Mononuclear cell (primary cell): ENCODE measurements at regions not wholly inside any gene's neighbourhood (a gene's known extent, or its start where the extent isn't known, plus 50 kb on each side); places are given as distances from the start of the nearest gene placed in this dataset.

Experiments
- H3K27me3 ChIP-seq: 2 replicates; pipeline ENCODE4 v1.6.0; 2011; ENCODE audit warnings: low read length, control low read depth; ENCODE audit not compliant: insufficient read depth
- H3K4me1 ChIP-seq: 2 replicates; pipeline ENCODE4 v1.5.1; 2011; ENCODE audit warnings: mild to moderate bottlenecking, low read length, control low read depth; ENCODE audit not compliant: insufficient read depth
- H3K4me3 ChIP-seq: 2 replicates; pipeline ENCODE4 v1.5.1; 2011; ENCODE audit warnings: mild to moderate bottlenecking, low read length, moderate library complexity
- H3K9me3 ChIP-seq: 2 replicates; pipeline ENCODE4 v1.5.1; 2011; ENCODE audit warnings: low read depth, mild to moderate bottlenecking, control low read depth, low read length

- H3K9me3 ChIP-seq: no peaks in the 10 kb centered on the region
- no peak overlapping the region for H3K4me3 ChIP-seq
- no peaks in the 10 kb centered on the region for H3K27me3 ChIP-seq
These were observed 815.9 kb upstream of the KLHL1 start for GRCh38 chr13:70923863-70924752.

GRCh38 chr13:70911286-70911685, 803.0 kb upstream of the KLHL1 start:
- Histone ChIP-seq H3K27me3 (no peaks in the 10 kb centered on the region), H3K9me3 (no peaks in the 10 kb centered on the region), H3K4me1 (no peaks in the 10 kb centered on the region), H3K4me3 (no peak overlapping the region)

More at GRCh38 chr13:70923863-70924752, 815.9 kb upstream of the KLHL1 start:
- no peaks in the 10 kb centered on the region for H3K4me1 ChIP-seq

GRCh38 chr13:70908795-70909194, 800.5 kb upstream of the KLHL1 start:
- Histone ChIP-seq H3K27me3 (no peaks in the 10 kb centered on the region), H3K9me3 (no peaks in the 10 kb centered on the region), H3K4me3 (no peak overlapping the region), H3K4me1 (no peaks in the 10 kb centered on the region)

DNA sequence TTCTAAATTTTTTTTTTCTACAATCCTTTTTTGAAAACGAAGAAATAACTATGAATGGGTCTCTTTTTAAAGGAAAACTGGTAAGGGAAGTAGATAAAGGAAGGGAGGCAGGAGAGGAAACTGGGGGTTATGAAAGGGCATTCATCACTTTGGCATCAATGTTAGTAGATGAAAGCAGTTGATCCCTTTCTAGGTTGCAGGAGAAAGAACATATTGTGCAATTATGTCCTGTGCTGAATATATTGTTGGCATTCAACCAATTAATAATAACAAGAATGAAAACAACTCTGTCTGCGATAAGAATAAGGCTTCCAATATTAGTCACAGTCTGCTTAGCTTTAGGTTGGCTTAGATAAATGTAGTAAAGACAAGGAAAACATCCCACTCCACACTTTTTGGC, 796.8 kb upstream of the KLHL1 start:
- H3K9me3 ChIP-seq: peaks cover 3% of the 10 kb centered on the region
- H3K4me3 ChIP-seq: no peak overlapping the region
- H3K4me1 ChIP-seq: no peaks in the 10 kb centered on the region
- no peaks in the 10 kb centered on the region for H3K27me3 ChIP-seq

DNA sequence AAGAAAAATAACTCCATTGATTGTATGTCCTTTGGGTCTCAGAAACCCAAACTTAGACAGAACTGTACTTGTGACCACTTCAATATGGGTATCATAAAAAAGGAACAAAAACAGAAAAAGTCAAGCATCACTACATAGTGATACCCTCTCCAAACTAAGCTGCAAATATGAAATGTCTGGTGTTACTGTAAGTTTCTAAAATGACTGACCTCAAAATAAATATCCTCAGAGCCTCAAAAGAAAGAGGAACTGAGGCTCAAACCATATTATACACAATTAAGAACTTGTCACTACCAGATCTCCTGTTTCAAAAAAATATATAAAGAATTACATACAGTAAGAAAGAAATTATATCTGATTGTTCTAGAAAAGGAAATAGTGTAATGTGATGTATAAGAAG, 787.9 kb upstream of the KLHL1 start:
- H3K27me3 ChIP-seq: no peaks in the 10 kb centered on the region
- H3K4me1 ChIP-seq: no peaks in the 10 kb centered on the region
- no peak overlapping the region for H3K4me3 ChIP-seq
- H3K9me3 ChIP-seq: peaks cover 4% of the 10 kb centered on the region

DNA sequence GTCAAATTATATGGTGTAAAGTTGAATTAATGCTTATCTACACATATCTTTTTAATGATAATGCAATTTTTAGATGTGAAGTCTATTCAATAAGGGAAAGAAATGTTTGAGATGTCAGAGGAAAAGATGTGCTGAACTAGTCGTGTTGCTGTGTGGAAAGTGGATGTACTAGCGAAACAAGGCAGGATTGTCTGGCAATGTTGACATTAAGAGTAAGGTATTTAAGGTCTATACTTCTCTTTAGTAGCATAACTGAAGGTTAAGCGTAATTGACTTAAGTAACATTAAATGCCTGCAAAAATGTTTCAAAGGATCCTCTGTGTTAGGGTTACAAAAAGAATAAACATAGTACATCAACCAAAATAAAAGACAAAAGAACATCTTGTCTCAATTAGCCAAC, 787.3 kb upstream of the KLHL1 start:
- peaks cover 4% of the 10 kb centered on the region for H3K9me3 ChIP-seq
- no peaks in the 10 kb centered on the region for H3K27me3 ChIP-seq
- no peak overlapping the region for H3K4me3 ChIP-seq
- H3K4me1 ChIP-seq: no peaks in the 10 kb centered on the region

DNA sequence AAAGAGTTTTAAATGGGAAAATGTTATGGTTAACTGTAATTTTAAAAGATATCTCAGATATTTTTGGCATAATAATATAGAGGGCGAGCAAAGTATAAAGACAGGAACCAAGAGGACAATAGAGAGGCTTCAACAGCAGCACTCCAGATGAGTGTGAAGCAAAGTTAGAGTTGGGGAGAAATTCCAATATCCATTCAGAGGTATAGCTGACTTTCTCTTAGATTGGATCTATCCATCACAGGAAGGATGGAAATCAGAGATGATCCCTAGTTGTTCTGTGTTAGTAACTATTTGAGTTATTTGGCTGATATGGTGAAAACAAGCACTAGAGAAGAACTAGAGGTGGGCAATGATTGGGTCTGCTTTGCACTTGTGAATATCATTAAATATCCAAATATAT, 786.0 kb upstream of the KLHL1 start:
- Histone ChIP-seq H3K9me3 (peaks cover 4% of the 10 kb centered on the region), H3K4me3 (no peak overlapping the region), H3K4me1 (no peaks in the 10 kb centered on the region), H3K27me3 (no peaks in the 10 kb centered on the region)

DNA sequence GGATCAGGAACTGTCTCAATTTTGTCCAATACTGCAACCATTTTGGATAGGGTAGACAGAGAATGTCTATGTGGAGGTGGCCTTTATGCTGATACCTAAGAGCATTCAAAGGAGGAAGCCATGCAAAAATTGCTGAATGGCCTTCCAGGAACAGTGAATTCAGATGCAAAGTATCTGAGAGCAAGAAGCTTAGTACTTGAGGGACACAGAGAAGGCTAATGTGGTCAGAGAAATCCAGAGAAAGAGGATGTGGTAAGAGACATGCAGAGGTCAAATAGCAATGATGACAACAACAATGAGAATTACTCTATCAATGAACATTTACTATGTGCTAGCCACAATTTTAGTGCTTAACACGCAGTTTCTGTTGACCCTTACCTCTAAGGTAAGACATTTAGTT, 785.6 kb upstream of the KLHL1 start:
- no peaks in the 10 kb centered on the region for H3K27me3 ChIP-seq
- no peak overlapping the region for H3K4me3 ChIP-seq
- peaks cover 7% of the 10 kb centered on the region for H3K9me3 ChIP-seq
- H3K4me1 ChIP-seq: no peaks in the 10 kb centered on the region

DNA sequence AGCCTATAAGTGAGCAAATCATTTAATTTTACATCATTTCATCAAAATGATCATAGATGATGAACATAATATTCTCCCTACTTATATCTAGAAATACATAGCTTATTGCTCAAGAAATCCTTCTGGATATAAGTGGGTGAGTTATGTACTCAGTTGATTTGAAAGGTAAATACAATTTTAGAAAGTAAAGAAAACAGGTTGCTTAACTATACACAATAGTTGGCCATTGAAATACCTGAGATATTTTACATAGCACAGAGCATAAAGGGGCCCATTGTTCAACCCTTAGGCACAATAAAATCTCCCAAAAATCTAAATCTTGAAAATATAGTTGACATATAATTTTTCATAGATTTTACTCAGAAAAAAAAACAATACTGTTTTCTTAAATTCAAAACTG, 782.0 kb upstream of the KLHL1 start:
- Histone ChIP-seq H3K4me3 (no peak overlapping the region), H3K9me3 (peaks cover 9% of the 10 kb centered on the region), H3K4me1 (no peaks in the 10 kb centered on the region), H3K27me3 (no peaks in the 10 kb centered on the region)

DNA sequence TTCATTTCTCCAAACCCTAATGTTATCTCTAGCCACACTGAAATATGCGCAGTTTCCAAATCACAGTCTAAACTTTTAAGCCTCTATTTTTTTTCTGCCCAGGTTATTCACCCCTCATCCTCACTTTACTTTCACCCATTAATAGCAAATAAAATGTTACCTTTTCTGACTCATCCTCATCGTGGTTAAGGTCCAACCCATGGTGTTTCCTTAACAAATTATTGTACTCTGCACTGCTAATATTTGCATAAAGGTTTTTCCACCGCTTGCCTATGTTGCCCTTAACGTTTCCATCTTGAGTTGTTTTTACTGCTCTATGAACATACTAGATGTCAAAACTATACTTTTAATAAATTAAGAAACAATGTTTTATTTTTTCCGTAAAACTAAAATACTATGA, 780.9 kb upstream of the KLHL1 start:
- Histone ChIP-seq H3K4me3 (no peak overlapping the region), H3K9me3 (peaks cover 12% of the 10 kb centered on the region), H3K4me1 (no peaks in the 10 kb centered on the region), H3K27me3 (no peaks in the 10 kb centered on the region)

DNA sequence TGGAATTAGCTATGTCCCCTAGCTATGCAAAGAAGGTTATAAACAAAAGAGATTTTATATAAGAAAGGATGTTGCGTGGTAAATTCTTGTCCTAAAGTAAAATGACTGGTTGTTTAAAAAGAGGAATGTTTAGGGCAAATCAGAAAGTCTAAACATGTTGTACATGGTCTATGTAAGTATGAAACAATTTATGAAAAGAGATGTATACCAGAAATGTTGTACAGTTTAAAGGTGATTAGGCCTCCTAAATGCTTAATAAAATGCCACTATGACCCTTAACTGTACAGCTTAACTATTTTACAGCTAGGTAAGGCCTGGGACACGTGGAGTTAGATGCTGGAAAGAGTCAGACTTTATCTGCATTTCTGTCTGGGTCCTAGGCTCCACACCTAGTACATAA, 775.9 kb upstream of the KLHL1 start:
- H3K4me3 ChIP-seq: no peak overlapping the region
- H3K27me3 ChIP-seq: no peaks in the 10 kb centered on the region
- H3K4me1 ChIP-seq: no peaks in the 10 kb centered on the region
- H3K9me3 ChIP-seq: peaks cover 19% of the 10 kb centered on the region

DNA sequence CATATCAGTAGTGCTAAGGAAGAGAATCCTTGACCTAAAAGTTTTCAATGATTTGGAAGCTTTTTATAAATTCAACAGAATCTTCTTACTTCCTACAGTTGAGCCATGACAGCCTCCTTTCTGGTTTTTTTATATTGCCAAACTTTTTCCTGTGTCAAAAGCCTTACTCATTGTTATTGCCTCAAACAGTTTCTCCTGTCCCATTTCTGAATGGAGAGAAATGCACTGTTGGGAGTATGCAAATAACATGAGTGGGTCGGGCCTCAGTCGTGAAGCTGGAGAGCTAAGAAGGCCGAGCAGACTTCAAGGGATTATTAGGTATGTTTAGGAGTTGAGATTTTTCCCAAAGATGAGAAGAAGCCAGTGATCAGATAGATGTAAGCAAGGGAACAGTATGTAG, 766.4 kb upstream of the KLHL1 start:
- Histone ChIP-seq H3K4me1 (no peaks in the 10 kb centered on the region), H3K27me3 (no peaks in the 10 kb centered on the region), H3K4me3 (no peak overlapping the region), H3K9me3 (no peaks in the 10 kb centered on the region)

DNA sequence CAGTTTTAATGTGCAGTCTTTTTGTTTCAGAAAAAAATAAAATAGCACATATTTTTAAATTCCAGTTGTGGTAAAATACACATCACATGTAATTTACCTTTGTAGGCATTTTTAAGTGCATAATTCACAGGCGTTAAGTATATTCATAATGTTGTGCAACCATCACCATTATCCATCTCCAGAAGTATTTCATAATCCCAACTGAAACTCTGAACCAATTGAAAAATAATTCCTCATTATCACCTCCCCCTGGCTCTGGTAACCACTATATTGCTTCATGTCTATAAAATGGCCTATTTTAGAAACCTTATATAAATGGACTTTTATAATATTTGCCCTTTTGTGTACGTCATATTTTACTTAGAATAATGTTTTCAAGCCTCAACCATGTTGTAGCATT, 756.5 kb upstream of the KLHL1 start:
- no peak overlapping the region for H3K4me3 ChIP-seq
- H3K4me1 ChIP-seq: no peaks in the 10 kb centered on the region
- H3K9me3 ChIP-seq: no peaks in the 10 kb centered on the region
- H3K27me3 ChIP-seq: no peaks in the 10 kb centered on the region

- no peaks in the 10 kb centered on the region for H3K9me3 ChIP-seq
- no peak overlapping the region for H3K4me3 ChIP-seq
- no peaks in the 10 kb centered on the region for H3K4me1 ChIP-seq
- no peaks in the 10 kb centered on the region for H3K27me3 ChIP-seq
These were observed 748.5 kb upstream of the KLHL1 start for GRCh38 chr13:70856711-70857110.

GRCh38 chr13:70856025-70856424, 747.8 kb upstream of the KLHL1 start:
- H3K9me3 ChIP-seq: no peaks in the 10 kb centered on the region
- no peaks in the 10 kb centered on the region for H3K4me1 ChIP-seq
- H3K27me3 ChIP-seq: no peaks in the 10 kb centered on the region
- H3K4me3 ChIP-seq: no peak overlapping the region

DNA sequence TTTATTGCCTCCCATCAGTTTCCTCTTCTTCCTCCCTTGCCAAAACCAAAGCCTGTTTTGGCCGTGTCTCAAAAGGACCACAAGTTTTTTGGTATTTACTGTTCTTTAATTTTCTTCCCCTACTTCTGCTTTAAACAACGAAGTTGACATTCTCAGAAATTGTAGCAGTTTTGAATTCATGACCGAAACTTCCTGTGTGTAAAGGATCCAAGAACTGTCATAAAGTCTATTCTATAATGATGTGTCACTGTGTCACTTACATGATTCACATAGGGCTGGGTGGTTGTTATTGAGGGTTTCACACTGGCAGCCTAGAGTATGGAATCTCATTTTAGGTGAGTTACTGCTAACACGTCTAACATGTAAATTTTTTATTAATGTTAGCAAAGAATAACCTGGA, 741.0 kb upstream of the KLHL1 start:
- no peaks in the 10 kb centered on the region for H3K9me3 ChIP-seq
- H3K4me1 ChIP-seq: no peaks in the 10 kb centered on the region
- no peak overlapping the region for H3K4me3 ChIP-seq
- H3K27me3 ChIP-seq: no peaks in the 10 kb centered on the region
